ENCODE measurements at regions not wholly inside any gene's neighbourhood (a gene's known extent, or its start where the extent isn't known, plus 50 kb on each side); places are given as distances from the start of the nearest gene placed in this dataset.

DNA sequence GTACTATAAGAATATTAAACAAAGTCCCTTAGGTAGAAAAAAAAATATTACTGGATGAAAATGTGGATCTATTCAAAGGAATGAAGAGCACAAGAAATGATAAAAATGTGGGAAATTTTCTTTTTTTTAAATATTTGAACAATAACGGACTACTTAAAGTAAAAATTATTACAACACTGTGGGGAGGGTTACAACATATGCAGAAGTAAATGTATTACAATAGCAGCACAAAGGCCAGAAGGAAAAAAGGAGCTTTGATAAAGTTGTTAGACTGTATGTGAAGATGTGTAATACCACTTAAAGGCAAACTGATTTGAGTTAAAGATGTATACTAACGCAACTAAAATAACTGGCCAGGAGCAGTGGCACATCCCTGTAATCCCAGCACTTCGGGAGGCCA is 427.1 kb downstream of the SHQ1 start:
- no peak for DNase-seq

DNA sequence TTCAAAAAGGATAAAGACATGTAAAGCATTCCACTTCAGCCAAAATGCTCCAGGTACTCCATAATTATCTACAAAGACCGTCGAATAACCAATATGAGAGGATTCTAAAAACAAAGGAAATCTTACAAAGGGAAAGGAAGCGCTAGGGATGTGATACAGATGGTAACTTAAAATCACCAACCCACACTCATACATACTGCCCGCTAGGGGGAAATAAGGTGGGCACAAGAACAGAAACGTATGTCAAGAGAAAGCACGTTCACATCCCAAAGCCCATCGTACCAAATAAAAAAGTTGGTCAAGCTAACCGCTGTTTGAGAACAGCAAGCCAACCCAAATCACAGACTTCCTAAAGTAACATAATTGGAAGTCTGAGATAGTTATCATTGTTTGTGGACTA is 429.4 kb downstream of the SHQ1 start:
- DNase-seq = no peak

DNA sequence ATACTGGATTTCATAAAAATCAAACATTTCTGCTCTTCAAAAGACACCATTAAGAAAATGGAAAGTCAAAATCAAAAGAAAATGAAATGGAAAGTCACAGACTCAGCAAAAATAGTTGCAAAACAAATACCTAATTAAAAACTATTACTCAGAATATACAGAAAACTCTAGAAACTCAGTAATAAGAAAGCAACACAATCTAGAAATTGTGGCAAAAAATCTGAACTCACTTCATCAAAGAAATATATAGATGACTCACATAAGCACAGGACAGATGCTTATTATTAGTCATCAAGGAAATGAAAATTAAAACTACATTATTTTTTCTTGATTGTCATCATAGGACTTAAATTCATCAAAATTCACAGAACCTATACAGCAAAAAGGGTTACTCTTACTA is 430.0 kb downstream of the SHQ1 start:
- DNase-seq = no peak

DNA sequence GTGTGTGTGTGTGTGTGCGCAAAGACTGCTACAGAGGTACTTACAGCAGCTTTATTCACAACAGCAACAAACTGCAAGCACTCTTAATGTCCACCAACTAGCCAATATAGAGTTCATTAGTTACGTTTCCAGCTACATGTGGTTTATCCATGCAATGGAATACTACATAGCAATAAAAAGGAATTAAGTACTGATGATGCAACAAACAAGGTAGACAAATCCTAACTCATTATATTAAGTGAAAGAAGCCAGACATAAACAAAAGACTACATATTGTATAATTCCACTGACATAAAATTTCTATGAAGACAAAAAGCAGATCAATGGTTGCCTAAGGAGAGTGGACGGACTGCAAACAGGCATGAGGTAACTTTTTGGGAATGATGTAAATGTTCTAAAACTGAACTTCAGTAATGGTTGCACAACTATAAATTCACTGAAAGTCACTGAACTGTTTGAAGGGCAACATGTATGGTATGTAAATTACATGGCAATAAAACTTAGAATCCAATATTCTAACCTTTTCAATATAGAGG is 433.7 kb downstream of the SHQ1 start:
- DNase-seq = no peak

DNA sequence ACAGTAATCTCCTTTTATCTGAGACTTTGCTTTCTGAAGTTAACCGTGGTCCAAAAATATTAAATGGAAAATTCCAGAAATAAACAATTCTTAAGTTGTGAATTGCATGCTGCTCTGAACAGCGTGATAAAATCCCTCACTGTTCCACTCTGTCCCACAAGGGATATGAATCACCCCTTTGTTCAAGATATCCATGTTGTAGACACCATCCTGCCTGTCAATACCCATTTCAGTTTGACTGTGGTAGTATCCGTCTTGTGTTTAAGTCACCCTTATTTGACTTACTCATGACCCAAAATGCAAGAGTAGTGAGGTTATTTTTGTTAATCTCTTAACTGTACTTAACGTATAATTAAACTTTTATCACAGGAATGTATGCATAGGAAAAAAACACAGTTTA is 435.0 kb downstream of the SHQ1 start:
- DNase-seq = no peak

DNA sequence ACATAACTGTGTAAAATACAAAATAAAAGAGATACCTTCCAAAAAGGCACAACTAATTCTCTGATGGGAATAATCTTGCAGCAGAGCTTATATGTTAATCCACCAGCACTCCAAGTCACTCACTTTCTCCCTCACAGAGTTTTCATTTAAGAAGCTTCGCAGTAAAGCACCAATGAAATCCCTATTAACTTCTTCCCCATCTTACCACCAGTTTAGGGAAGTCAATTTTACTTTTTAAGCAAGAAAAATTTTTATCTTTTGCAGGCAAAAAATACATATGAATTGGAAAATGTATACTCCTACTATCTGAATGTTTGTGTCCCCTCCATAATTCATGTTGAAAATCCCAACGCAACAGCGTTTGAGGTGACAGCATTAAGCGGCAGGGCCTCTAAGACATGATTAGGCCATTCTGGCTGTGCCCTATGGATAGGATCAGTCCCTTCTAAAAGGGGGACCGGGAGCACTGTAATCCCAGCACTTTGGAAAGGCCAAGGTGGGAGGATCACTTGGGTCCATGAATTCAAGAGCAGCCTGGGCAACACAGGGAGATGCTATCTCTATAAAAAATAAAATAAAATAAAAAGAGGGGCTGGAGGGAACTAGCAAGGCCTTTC is 435.8 kb downstream of the SHQ1 start:
- no peak for DNase-seq

DNA sequence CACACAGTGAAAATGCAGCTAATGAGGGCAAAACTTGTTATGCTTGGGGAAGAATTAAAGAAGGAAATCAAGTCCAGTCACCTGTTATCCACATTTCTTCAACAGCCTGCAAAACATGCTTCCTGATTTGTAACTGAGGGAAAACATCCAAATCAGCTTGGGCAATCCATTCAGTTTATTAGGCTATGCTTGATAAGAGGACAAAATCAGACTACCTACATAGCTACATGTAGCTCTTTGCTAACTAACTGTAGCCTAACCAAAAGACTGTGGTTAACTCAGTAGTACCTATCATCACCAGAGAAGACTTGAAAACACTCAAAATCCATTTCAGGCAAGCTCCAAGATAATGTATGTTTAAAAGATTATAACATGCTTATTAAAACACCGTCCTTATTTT is 436.4 kb downstream of the SHQ1 start:
- DNase-seq = no peak

DNA sequence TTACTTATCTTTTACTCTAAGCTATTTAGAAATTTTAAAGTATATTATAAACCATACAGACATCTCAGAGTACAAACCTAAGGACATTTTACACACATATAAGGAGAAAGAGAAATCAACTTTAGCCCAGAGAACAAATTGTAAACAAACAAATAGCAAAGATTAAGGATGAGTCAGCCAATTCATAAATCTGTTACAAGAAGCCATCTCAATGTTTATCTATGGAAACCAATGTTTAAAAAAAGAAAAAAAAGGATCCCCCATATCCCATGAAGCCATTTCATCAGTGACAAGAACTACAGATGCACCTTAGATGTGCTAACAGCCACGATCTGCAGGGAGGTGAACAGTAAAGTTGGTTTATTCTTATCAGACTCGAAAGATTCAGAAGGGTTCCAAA is 437.1 kb downstream of the SHQ1 start:
- no peak for DNase-seq

DNA sequence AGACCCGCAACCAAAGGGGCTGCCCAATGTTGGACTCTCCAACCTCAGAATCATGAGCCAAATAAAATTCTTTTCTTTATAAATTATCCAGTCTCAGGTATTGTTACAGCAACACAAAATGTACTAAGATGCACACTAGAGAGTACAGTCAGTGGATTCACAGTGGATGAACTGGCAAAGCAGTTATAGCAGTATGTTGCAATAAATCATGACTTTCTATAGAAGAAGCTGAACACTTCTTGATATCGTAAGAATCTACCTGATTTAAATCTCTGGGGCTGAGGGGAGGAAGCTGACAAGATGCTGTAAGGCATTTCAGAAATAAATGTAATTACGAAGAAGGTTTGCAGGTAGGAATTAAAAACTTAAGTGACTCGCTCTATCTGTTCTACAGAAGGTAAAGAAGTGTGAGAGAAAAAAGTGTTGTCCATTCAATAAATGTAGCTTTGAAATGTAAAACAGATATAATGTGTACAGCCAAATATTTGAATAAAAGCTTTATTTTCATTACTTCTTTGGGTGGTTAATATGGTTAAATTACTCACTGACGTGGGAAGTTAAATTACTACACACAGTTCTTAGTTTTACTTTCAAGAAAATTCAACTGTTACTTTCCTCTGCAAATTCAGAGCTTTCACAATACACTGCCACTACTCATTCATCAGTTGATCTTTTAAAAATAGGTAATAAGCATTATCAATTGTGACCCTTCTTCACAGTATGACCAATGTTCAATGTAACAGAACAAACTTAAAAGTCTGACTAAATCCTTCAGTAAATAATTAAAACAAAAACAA is 439.1 kb downstream of the SHQ1 start:
- no peak for DNase-seq

DNA sequence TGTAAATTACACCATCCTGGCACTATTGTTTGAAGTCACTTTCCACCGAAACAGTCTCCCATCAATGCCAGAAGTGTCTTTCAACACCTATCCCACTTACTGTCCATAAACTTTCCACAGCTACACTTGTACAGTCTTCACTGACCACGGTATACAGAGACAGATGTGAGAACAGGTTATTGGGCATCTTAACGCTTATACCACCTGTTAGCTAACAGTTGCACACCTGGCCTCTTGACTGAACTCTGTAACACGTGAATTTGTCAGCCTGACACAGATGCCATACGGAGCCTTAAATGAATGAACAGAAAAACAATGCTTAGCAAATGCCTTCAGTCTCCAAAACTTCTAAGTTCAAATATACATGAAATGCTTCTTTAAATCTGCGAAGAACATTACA is 440.5 kb downstream of the SHQ1 start:
- DNase-seq = no peak

DNA sequence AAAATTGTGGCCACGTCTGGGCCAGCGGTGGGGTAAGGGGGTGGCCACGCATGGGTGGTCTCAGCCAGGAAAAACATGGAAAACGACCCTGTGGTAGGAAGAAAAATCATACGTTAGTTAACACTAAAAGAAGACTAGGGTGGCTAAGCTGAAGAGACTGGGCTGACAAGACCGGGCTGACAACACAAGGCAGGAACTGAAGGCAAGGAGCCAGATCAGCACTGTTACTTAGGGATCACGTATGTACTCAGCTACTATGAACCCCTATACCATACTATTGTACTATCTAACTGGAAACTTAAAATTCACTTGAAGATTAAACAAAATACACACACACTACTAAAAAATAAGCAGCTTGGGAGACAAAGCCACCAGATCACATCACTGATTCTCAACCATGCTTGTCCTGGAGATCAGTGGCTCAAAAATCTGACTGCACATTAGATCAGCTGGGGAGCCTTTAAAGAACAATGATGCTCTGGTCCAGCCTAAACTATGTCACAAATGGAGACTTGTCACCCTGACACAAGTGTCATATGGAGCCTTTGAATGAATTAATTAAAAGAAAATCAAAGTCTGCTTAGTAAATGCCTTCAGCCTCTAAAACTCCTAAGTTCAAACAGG is 442.2 kb downstream of the SHQ1 start:
- DNase-seq = no peak

DNA sequence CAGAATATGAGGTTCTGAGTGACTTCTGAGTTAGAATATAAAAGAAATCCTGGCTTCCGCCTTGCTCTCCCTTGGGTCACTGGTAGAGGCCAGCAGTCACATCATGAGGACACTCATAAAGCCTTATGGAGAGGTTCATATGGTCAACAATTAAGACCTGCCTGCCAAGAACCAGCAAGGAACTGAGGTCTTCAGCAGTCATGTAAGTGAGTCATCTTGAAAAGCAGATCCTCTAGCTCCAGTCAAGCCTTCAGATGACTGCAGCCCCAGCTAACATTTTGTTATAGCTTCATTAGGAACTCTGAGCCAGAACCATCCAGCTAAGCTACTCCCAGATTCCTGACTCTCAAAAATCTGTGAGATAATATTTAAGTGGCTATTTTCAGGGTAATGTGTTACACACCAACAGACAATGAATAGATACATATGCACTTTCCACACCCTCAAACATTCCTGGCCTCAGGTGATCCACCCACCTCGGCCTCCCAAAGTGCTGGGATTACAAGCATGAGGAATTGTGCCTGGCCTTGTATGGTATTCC is 447.2 kb downstream of the SHQ1 start:
- no peak for DNase-seq

DNA sequence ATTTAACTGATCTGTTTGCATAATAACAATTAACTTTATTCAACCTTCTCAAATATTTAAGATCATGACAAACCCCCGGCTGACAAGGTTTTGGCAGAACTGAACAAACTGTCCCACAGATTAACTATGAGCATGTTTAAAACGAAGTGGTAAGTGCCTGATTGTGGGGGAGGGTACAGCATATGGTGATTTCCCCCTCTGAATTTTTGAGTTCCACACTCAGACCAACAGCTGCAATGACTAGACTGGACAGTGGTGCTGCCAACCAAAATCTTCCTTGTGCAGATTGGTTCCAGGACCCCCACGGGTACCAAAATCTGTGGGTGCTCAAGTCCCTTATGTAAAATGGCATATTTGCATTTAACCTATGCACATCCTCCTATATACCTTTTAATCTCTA is 449.5 kb downstream of the SHQ1 start:
- DNase-seq = no peak

DNA sequence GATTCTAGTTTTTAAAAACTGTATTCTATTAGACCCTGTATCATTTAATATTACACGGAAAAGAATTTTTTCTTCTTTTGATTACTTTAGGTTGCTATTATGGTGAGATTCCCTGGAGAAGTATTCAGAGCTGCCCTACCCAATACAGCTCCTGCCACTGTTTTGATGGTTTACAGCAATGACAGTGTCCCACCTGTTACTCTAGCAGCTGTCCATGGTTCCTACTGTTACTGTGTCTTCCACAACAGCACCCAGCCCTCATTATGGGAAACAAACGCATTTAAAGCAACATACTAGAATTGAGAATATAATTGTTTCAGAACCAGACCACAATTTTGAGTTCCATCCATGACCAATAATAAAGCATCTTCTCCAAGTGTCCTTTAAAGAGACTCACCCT is 450.7 kb downstream of the SHQ1 start:
- no peak for DNase-seq

DNA sequence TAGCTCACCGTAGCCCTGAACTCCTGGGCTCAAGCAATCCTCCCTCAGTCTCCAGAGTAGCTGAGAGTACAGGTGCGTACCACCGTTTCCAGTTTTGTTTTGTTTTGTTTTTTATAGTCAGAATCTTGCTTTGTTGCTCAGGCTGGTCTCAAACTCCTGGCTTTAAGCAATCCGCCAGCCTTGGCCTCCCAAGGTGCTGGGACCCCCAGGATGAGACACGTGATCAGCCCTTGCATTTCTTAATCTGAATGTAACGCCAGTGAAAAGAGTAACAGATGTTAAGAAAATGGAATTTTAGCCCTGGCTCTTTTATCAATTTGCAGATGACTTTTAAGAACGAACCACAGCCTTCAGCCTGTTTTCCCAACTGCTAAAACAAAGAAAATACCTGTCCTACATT is 451.3 kb downstream of the SHQ1 start:
- DNase-seq = no peak

DNA sequence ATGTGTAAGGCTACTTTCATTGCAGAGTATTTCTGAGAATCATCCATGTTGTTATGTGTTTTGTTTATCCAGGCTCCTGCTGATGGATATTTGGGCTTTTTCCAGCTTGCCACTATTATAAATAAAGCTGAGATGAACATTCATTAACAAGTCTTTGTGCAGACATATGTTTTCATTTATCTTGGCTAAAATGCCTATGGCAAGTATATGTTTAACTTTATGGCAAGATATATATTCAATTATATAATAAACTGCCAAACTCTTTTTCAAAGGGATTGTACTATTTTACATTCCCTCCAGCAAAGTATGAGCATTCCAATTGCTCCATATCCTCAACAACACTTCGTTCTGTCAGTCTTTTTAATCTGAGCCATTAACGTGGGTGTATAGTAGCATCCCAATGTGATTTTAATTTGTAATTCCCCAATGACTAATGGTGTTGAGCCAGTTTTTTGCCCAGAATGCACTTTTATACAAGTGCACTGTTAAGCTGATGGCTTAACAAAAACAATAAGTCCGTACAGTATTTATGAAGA is 452.4 kb downstream of the SHQ1 start:
- DNase-seq = no peak

DNA sequence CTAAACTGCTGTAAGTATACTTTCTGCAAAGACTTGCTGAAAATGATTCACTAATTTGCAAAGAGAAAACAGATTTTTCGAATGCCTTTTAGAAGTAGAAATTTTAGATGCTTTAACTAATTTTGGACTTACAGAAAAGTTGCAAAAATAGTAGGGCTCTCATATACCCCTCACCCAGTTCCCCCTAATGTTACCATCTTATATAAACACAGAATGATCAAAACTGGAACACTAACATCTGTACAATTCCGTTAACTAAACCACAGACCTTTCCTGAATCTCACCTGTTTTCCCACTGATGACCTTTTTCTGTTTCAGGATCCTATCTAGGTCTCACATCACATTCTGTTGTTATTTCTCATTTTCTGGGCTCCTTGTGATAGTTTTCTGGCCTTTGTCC is 454.8 kb downstream of the SHQ1 start:
- no peak for DNase-seq

DNA sequence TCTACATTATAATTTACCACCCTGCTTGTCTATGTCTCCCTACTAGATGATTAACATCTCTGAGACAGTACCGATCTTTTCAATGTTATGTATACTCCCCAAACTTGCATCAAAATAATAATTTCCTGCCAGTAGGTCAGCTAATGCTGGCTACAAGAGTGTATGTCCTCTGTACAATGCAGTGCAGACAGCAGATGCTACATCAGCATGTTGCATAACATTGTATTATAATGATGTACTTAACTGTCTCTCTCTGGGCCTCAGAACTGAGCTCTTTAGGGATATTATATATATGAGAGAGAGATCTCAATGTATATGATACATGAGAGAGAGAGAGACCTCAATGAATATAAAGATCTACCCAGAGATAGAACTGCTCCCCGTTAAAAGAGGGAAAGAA is 456.6 kb downstream of the SHQ1 start:
- DNase-seq = no peak

DNA sequence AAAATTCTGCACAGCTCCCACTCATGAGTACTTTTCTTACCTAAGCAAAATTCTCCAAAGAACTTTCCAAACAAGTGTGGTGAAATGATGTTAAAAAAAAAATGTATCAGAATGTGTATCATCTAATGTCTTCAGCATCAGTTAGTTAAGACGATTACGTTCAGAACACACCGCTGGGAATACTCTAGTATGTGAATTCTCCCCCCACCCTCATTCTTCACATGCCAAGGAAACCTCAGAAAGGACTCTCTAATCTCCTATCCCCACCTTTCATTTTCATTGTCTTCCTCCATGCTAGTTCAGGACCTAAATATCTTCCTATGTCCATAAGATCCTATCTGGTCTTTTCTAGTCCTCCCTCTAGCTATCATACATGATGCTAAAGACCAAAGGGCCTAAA is 457.4 kb downstream of the SHQ1 start:
- no peak for DNase-seq

DNA sequence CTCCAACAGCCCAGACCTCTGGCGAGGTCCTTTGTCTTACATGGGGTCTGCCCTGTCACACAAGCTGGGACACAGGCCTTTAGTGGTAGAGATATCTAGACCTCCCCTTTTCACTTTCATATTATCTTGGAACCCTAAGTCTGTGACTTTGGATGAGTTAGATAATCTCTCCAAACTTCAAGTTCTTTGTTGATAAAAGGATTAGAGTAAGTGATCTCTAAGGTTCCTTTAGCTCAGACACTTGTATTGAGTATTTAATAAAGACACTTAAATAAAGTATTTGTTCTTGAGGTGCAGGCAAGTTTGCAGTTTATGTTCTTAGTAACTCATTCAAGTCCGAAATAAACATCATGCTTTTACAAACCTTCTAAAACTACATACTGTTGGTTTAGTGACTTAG is 459.6 kb downstream of the SHQ1 start:
- no peak for DNase-seq

DNA sequence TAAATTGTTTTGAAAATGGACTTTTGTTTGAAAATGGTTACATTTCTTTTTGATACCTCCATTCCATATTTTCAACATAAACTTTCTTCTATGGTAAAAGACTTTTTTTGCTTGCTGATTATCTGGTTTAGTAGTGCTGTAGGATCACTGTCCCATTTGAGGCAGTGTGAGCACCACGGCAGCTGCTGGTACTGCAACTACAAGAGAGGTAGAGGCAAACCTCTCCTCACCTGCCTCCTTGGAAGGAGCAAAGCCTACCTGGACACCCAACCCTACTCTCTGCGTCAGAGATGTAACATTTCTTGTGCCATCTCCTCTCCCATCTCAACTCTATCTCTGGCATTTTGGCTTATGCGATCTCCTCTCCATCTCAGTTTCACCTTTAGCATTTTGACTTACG is 460.1 kb downstream of the SHQ1 start:
- no peak for DNase-seq

DNA sequence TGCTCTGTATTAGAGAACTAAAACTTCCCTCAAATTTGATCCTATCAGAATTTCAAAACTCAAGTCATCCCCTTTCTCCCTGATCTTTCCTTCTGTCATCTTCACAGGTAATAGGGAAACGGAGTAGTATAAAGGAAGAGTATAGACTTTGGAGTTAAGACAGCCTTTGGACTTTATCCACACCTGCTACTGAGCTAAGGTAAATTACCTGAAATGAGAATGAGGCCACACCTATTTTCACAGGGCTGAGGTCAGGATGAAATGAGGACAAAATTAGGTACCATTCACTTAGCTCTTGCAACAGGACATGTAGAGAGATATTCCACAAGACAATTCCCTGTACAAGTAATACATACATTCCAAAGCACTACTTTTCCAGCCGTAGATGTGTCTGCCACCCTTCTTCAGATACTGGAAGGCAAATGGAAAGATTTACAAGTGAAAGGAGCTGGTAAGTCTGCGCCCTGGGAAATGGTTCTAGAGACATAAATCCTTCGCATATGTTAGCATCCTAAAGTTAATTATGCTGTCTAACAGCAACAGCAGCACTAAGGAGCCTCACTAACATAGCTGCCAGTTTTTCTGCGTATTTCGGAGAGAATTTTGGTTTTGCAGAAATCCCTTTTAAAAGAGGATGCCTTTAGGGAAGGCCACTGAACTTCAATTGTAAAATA is 461.8 kb downstream of the SHQ1 start:
- DNase-seq = no peak

DNA sequence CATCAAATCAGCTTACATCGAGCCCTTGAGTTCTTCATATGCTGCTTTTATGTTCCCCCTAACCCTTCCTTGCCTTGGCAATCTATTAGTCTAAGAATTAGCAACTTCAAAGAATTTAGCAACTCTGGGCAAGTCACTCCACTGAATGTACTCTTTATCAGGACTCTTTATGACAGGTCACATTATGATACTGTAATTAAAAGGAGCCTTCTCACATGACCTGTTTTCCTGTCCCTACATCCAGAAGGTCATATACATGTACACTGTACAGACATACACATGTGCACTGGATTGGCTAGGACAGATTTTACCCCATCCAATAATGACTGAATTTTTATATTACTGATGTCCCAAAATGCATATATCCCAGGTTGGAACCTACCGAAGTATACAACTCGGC is 463.1 kb downstream of the SHQ1 start:
- no peak for DNase-seq

Measured in NCI-H1930 (cell line).